ENCODE measurements at regions not wholly inside any gene's neighbourhood (a gene's known extent, or its start where the extent isn't known, plus 50 kb on each side); places are given as distances from the start of the nearest gene placed in this dataset.
A peak's percentile ranks its signal among the peaks of the same experiment; 100 is the strongest.

GRCh38 chr14:106216679-106217078, 690.3 kb downstream of the TMEM121 start:
- intact Hi-C loops (cut with micrococcal nuclease) = no loop called here
- Mint-ChIP-seq H3K4me3 (no peak overlapping the region), H3K27me3 (no peaks in the 10 kb centered on the region), H3K36me3 (ENCODE audit: low read depth) (no peaks in the 10 kb centered on the region), H3K4me1 (ENCODE audit: low read depth) (peaks cover 7% of the 10 kb centered on the region), H3K9me3 (no peaks in the 10 kb centered on the region), H3K27ac (no peak overlapping the region)
- no peak for TF ChIP-seq CTCF (IDR thresholded peaks at IDR 0.05)
- POLR2A ChIA-PET = no interaction called here
- DNase-seq = no peak
- no peak for ATAC-seq
- CTCF ChIA-PET = no interaction called here

GRCh38 chr14:106218174-106218573, 691.8 kb downstream of the TMEM121 start:
- H3K27ac Mint-ChIP-seq = no peak overlapping the region
- H3K9me3 Mint-ChIP-seq = no peaks in the 10 kb centered on the region
- no peaks in the 10 kb centered on the region for H3K36me3 Mint-ChIP-seq (ENCODE audit: low read depth)
- CTCF ChIA-PET = no interaction called here
- POLR2A ChIA-PET = no interaction called here
- H3K4me3 Mint-ChIP-seq = no peak overlapping the region
- no peak for TF ChIP-seq CTCF (IDR thresholded peaks at IDR 0.05)
- peaks cover 17% of the 10 kb centered on the region for H3K4me1 Mint-ChIP-seq (ENCODE audit: low read depth)
- no peak for ATAC-seq
- peak; percentile 8 for DNase-seq
- no peaks in the 10 kb centered on the region for H3K27me3 Mint-ChIP-seq
- intact Hi-C loops (cut with micrococcal nuclease) = no loop called here

GRCh38 chr14:106222311-106222710, 695.9 kb downstream of the TMEM121 start:
- no peaks in the 10 kb centered on the region for H3K27me3 Mint-ChIP-seq
- no peak for ATAC-seq
- peak overlapping the region; percentile 88 for H3K27ac Mint-ChIP-seq
- H3K4me3 Mint-ChIP-seq = no peak overlapping the region
- no peak for TF ChIP-seq CTCF (IDR thresholded peaks at IDR 0.05)
- H3K36me3 Mint-ChIP-seq (ENCODE audit: low read depth) = no peaks in the 10 kb centered on the region
- peaks cover 36% of the 10 kb centered on the region for H3K4me1 Mint-ChIP-seq (ENCODE audit: low read depth)
- DNase-seq = no peak
- H3K9me3 Mint-ChIP-seq = no peaks in the 10 kb centered on the region
- CTCF ChIA-PET = interaction anchor here (1.9 kb wide), 1 partner anchor 35 kb away, joined by 7 read pairs; no protein-coding TSS in a partner anchor
- POLR2A ChIA-PET = no interaction called here
- intact Hi-C loops (cut with micrococcal nuclease) = no loop called here

- no peaks in the 10 kb centered on the region for H3K36me3 Mint-ChIP-seq (ENCODE audit: low read depth)
- peak overlapping the region; percentile 88 for H3K27ac Mint-ChIP-seq
- intact Hi-C loops (cut with micrococcal nuclease) = no loop called here
- ChIA-PET POLR2A (no interaction called here), CTCF (interaction anchor here (1.8 to 1.9 kb wide), 2 partner anchors 34 to 86 kb away, joined by 6 to 7 read pairs; no protein-coding TSS in a partner anchor)
- DNase-seq (no peak), ATAC-seq (no peak)
- no peaks in the 10 kb centered on the region for H3K9me3 Mint-ChIP-seq
- peaks cover 37% of the 10 kb centered on the region for H3K4me1 Mint-ChIP-seq (ENCODE audit: low read depth)
- H3K4me3 Mint-ChIP-seq = no peak overlapping the region
- H3K27me3 Mint-ChIP-seq = no peaks in the 10 kb centered on the region
- TF ChIP-seq CTCF (IDR thresholded peaks at IDR 0.05) = no peak
These were observed 696.3 kb downstream of the TMEM121 start for GRCh38 chr14:106222731-106223130.

GRCh38 chr14:106227793-106228192, 701.4 kb downstream of the TMEM121 start:
- CTCF ChIA-PET = interaction anchor here (0.8 to 2.7 kb wide), 6 partner anchors 9 to 189 kb away, joined by 3 to 16 read pairs (median 4); no protein-coding TSS in a partner anchor
- intact Hi-C loops (cut with micrococcal nuclease) = no loop called here
- POLR2A ChIA-PET = no interaction called here
- TF ChIP-seq CTCF (IDR thresholded peaks at IDR 0.05) = no peak
- Mint-ChIP-seq H3K9me3 (no peaks in the 10 kb centered on the region), H3K27me3 (no peaks in the 10 kb centered on the region), H3K4me1 (ENCODE audit: low read depth) (peaks cover 40% of the 10 kb centered on the region), H3K27ac (peak overlapping the region; percentile 64), H3K4me3 (no peak overlapping the region), H3K36me3 (ENCODE audit: low read depth) (no peaks in the 10 kb centered on the region)
- ATAC-seq = no peak
- no peak for DNase-seq
